A673 (cell line): ENCODE measurements at regions not wholly inside any gene's neighbourhood (a gene's known extent, or its start where the extent isn't known, plus 50 kb on each side); places are given as distances from the start of the nearest gene placed in this dataset.

Experiments used
- BruUV-seq: library from RNA; stranded (reverse); fragments of 400-500 nt; replicated peaks from 2 replicates; lab custom pipeline; 2021; lab: Mats Ljungman, UMichigan
- CTCF ChIA-PET: fragments of 300-600 bp; sonication (Branson Sonifier 250); formaldehyde crosslinking; loops from one replicate; lab custom pipeline; 2022; ENCODE audit warnings: antibody characterized with exemption; lab: Charles Lee
- POLR2A ChIA-PET: fragments of 300-600 bp; sonication (Branson Sonifier 250); formaldehyde crosslinking; loops from one replicate; lab custom pipeline; 2022; ENCODE audit warnings: antibody characterized with exemption; ENCODE audit not compliant: low non-redundant PET; lab: Charles Lee
- DNase-seq: peaks from one replicate; pipeline ENCODE4 v3.0.0-alpha.2; 2015; ENCODE audit warnings: low spot score
- H3K27ac ChIP-seq: fragments of 200-600 bp; sonication (generic); 2 replicates; pipeline ENCODE4 v1.5.1; 2016; ENCODE audit warnings: mixed run types, low read depth, mild to moderate bottlenecking, mixed read lengths, antibody characterized with exemption, low read length; ENCODE audit not compliant: poor library complexity, severe bottlenecking
- H3K27me3 ChIP-seq: fragments of 200-600 bp; sonication (generic); replicated peaks from 2 replicates; pipeline ENCODE4 v1.6.1; 2017; ENCODE audit warnings: mixed run types, low read depth, mild to moderate bottlenecking, mixed read lengths, antibody characterized with exemption, low read length; ENCODE audit not compliant: insufficient read depth, poor library complexity
- H3K36me3 ChIP-seq: fragments of 200-600 bp; sonication (generic); 2 replicates; pipeline ENCODE4 v1.6.1; 2016; ENCODE audit warnings: mixed run types, mild to moderate bottlenecking, mixed read lengths, antibody characterized with exemption, low read length; ENCODE audit not compliant: insufficient read depth, poor library complexity, severe bottlenecking
- H3K4me1 ChIP-seq: fragments of 200-600 bp; sonication (generic); 2 replicates; pipeline ENCODE4 v1.6.1; 2017; ENCODE audit warnings: mixed run types, mild to moderate bottlenecking, mixed read lengths, antibody characterized with exemption, low read length; ENCODE audit not compliant: insufficient read depth, poor library complexity, severe bottlenecking
- H3K4me3 ChIP-seq: fragments of 200-600 bp; sonication (generic); 2 replicates; pipeline ENCODE4 v1.5.1; 2016; ENCODE audit warnings: low read depth, mixed run types, mild to moderate bottlenecking, mixed read lengths, low read length; ENCODE audit not compliant: poor library complexity, severe bottlenecking
- H3K9me3 ChIP-seq: fragments of 200-600 bp; sonication (generic); 2 replicates; pipeline ENCODE4 v1.6.1; 2016; ENCODE audit warnings: mixed run types, low read depth, mild to moderate bottlenecking, mixed read lengths, antibody characterized with exemption, low read length; ENCODE audit not compliant: poor library complexity, severe bottlenecking
- CTCF ChIP-seq: fragments of 300-800, 200-600 bp; sonication (generic); conservative IDR thresholded peaks from 2 replicates; pipeline ENCODE4 v1.5.1; 2017; ENCODE audit warnings: low read depth, mild to moderate bottlenecking, antibody characterized with exemption, low read length, moderate library complexity, mixed read lengths
- EZH2 ChIP-seq: fragments of 200-600 bp; sonication (generic); IDR thresholded peaks from 2 replicates; pipeline ENCODE4 v1.6.1; 2017; ENCODE audit warnings: borderline replicate concordance, low read depth, mild to moderate bottlenecking, mixed read lengths, antibody characterized with exemption, low read length; ENCODE audit not compliant: poor library complexity, severe bottlenecking
- intact Hi-C: fragments of 100-400 bp; cut with micrococcal nuclease; formaldehyde crosslinking; loops from one replicate; pipeline ENCODE4 v1.10.0; 2022; ENCODE audit not compliant: unreplicated experiment

DNA sequence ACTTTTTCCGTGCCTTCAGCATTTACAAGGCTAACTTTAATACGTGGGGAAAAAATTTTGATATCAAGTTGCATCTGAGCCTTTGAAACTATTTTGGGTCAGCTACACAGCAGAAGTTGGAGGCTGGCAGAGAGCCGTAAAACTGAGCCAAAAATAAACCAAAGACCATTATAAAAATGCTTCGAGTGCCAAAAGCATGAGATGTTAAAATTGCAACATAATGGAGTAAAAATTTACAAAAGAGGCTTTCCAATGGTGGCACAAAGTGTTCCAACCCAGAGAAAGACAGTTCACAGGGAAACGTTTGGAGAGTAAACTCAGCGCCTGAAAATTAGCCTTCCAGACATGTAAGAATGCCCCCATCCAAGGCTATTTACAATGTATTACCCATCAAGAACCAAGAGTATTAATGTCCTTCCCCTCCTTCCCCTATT, 190.3 kb downstream of the TLE1 start:
- POLR2A ChIA-PET, result no interaction called here
- BruUV-seq, result no TSS peak
- no peak for DNase-seq

DNA sequence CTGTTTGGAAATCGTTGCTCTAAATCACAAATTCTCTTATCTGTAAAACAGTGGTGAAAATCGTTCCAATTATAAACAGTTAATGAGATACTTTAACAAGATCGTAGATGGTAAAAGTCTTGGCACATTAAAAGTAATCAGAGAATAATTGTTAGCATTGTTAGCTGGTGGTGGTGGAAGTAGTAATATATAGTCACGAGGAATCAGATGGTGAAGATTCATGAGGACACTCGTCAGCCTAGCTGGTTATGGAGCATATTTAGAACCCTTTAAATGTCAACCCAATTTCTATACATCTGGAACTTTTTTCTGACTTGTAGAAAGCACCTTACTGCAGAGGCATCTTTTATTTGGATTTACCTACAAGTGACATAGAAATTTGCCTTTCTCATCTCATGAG, 190.8 kb downstream of the TLE1 start:
- Histone ChIP-seq H3K4me1 (no peaks in the 10 kb centered on the region), H3K36me3 (no peaks in the 10 kb centered on the region), H3K27me3 (no peaks in the 10 kb centered on the region), H3K4me3 (no peak overlapping the region), H3K9me3 (no peaks in the 10 kb centered on the region), H3K27ac (no peak overlapping the region)
- ChIA-PET CTCF (no interaction called here), POLR2A (no interaction called here)
- TF ChIP-seq EZH2, result no peak
- no peak for TF ChIP-seq CTCF
- no TSS peak for BruUV-seq
- intact Hi-C loops, result no loop called here
- DNase-seq, result no peak

More for the DNA sequence above, 190.3 kb downstream of the TLE1 start:
- Histone ChIP-seq H3K36me3 (no peaks in the 10 kb centered on the region), H3K4me1 (no peaks in the 10 kb centered on the region), H3K9me3 (no peaks in the 10 kb centered on the region), H3K4me3 (no peak overlapping the region), H3K27me3 (no peaks in the 10 kb centered on the region), H3K27ac (no peak overlapping the region)
- CTCF ChIA-PET, result no interaction called here
- TF ChIP-seq EZH2 (no peak), CTCF (no peak)
- intact Hi-C loops, result no loop called here

DNA sequence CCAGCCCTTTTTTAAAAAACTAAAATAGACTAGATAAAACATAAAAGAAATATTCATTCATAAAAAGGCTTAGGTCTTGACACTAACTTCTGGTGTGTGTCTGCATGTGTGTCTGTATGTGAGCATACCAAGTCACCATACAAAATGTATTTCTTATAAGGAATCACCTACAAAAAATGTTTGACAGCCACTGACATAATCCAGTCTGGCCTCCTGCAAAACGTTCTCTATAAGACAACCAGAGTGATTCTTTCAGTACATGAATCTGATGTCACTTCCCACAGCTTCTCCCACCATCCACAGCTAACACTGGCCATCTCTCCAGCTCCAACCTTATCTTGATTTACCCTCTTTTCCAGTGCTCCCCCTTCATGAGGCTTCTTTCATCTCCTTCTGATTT, 192.3 kb downstream of the TLE1 start:
- TF ChIP-seq CTCF, result no peak
- TF ChIP-seq EZH2, result no peak
- Histone ChIP-seq H3K27ac (no peak overlapping the region), H3K27me3 (no peaks in the 10 kb centered on the region), H3K36me3 (no peaks in the 10 kb centered on the region), H3K4me3 (no peak overlapping the region), H3K9me3 (no peaks in the 10 kb centered on the region), H3K4me1 (no peaks in the 10 kb centered on the region)
- ChIA-PET POLR2A (no interaction called here), CTCF (no interaction called here)
- intact Hi-C loops, result no loop called here
- BruUV-seq, result no TSS peak
- DNase-seq, result no peak
